H1 (cell line): ENCODE measurements at regions not wholly inside any gene's neighbourhood (a gene's known extent, or its start where the extent isn't known, plus 50 kb on each side); places are given as distances from the start of the nearest gene placed in this dataset.

Source experiments
- CTCF ChIA-PET: fragments of 300-600 bp; sonication (Branson Sonifier 250); formaldehyde crosslinking; loops from one replicate; lab custom pipeline; 2021; ENCODE audit not compliant: partially characterized antibody; lab: Charles Lee
- POLR2A ChIA-PET: fragments of 300-600 bp; sonication (Branson Sonifier 250); formaldehyde crosslinking; loops from one replicate; lab custom pipeline; 2021; ENCODE audit warnings: inconsistent platforms; ENCODE audit not compliant: partially characterized antibody; lab: Charles Lee
- DNase-seq, 2 experiments: peaks; one replicate each; pipeline versions ENCODE4 v3.0.0 to v3.0.0-alpha.2; 2010 to 2022; ENCODE audit warnings: low spot score in 2 of 2, low read depth in 1 of 2, mixed read lengths in 1 of 2
- FAIRE-seq: peaks from 2 replicates; lab custom pipeline; 2011; peaks lifted over from hg19 to GRCh38; lab: Jason Lieb, UNC
- H2AFZ ChIP-seq: 2 replicates; pipeline ENCODE4 v1.8.1; 2012; ENCODE audit warnings: low read length, inconsistent platforms
- H2AK5ac ChIP-seq: 2 replicates; pipeline ENCODE4 v1.6.1; 2013; ENCODE audit warnings: low read depth, low read length
- H2BK120ac ChIP-seq: replicated peaks from 2 replicates; pipeline ENCODE3; 2013; ENCODE audit warnings: low read depth, low read length, inconsistent platforms
- H2BK12ac ChIP-seq: 2 replicates; pipeline ENCODE4 v1.6.1; 2013; ENCODE audit warnings: low read depth, low read length
- H2BK15ac ChIP-seq: 2 replicates; pipeline ENCODE4 v1.6.1; 2013; ENCODE audit warnings: low read length
- H2BK20ac ChIP-seq: 2 replicates; pipeline ENCODE4 v1.6.1; 2013; ENCODE audit warnings: low read length
- H2BK5ac ChIP-seq: 2 replicates; pipeline ENCODE4 v1.6.1; 2013; ENCODE audit warnings: low read depth, low read length
- H3K14ac ChIP-seq: 2 replicates; pipeline ENCODE4 v1.6.1; 2013; ENCODE audit warnings: inconsistent platforms; ENCODE audit not compliant: insufficient read length
- H3K18ac ChIP-seq: 2 replicates; pipeline ENCODE4 v1.6.1; 2013; ENCODE audit warnings: low read length; ENCODE audit errors: extremely low read depth
- H3K23ac ChIP-seq: 2 replicates; pipeline ENCODE4 v1.6.1; 2013; ENCODE audit warnings: inconsistent platforms; ENCODE audit not compliant: insufficient read length
- H3K23me2 ChIP-seq: 2 replicates; pipeline ENCODE4 v1.6.1; 2013; ENCODE audit warnings: low read depth, low read length
- H3K27ac ChIP-seq: 2 replicates; pipeline ENCODE4 v1.6.1; 2011; ENCODE audit warnings: low read depth, low read length, inconsistent platforms
- H3K27me3 ChIP-seq, 4 experiments: replicated peaks in 1 of 4; 1 replicate in 1 of 4; 2 replicates in 3 of 4; pipeline versions ENCODE4 v1.6.1 to v1.8.1; 2011 to 2013; ENCODE audit warnings: low read length in 3 of 4, mild to moderate bottlenecking in 3 of 4, inconsistent platforms in 2 of 4, mixed read lengths in 2 of 4, moderate library complexity in 1 of 4; ENCODE audit not compliant: control insufficient read depth in 3 of 4, insufficient read depth in 3 of 4; ENCODE audit errors: extremely low read depth in 1 of 4
- H3K36me3 ChIP-seq, 4 experiments: 2 replicates each; pipeline versions ENCODE4 v1.6.1 to v1.8.1; 2011 to 2013; ENCODE audit warnings: mild to moderate bottlenecking in 4 of 4, low read length in 3 of 4, moderate library complexity in 2 of 4, control low read depth in 1 of 4, inconsistent platforms in 1 of 4; ENCODE audit not compliant: insufficient read depth in 4 of 4, control insufficient read depth in 2 of 4
- H3K4ac ChIP-seq: replicated peaks from 2 replicates; pipeline ENCODE3; 2013; ENCODE audit warnings: low read length, low read depth, mixed read lengths, inconsistent platforms; ENCODE audit not compliant: insufficient read length
- H3K4me1 ChIP-seq, 4 experiments: replicated peaks in 1 of 4; 1 replicate in 1 of 4; 2 replicates in 3 of 4; pipeline versions ENCODE4 v1.6.1 to v1.8.1; 2011 to 2013; ENCODE audit warnings: low read length in 3 of 4, inconsistent platforms in 2 of 4, mixed read lengths in 1 of 4; ENCODE audit not compliant: insufficient read depth in 4 of 4, control insufficient read depth in 3 of 4
- H3K4me2 ChIP-seq, 2 experiments: 2 replicates each; pipeline versions ENCODE4 v1.6.1 to v1.8.1; 2011 to 2013; ENCODE audit warnings: low read depth in 2 of 2, low read length in 2 of 2, control low read depth in 1 of 2, inconsistent platforms in 1 of 2, mild to moderate bottlenecking in 1 of 2; ENCODE audit not compliant: insufficient read depth in 1 of 2
- H3K4me3 ChIP-seq, 4 experiments: fragments of 200-600, 300-600 bp in 1 of 4; sonication (generic), shearing (Covaris generic), sonication (Bioruptor Twin) in 1 of 4; 2 replicates each; pipeline versions ENCODE4 v1.5.1 to v1.8.1; 2011 to 2016; ENCODE audit warnings: low read length in 4 of 4, low read depth in 3 of 4, control low read depth in 2 of 4, inconsistent platforms in 2 of 4, mild to moderate bottlenecking in 2 of 4, mixed read lengths in 1 of 4, moderate library complexity in 1 of 4; ENCODE audit not compliant: insufficient read depth in 2 of 4; ENCODE audit errors: extremely low read depth in 1 of 4
- H3K56ac ChIP-seq: replicated peaks from 2 replicates; pipeline ENCODE3; 2013; ENCODE audit warnings: low read depth, mild to moderate bottlenecking, mixed read lengths, low read length, inconsistent platforms; ENCODE audit not compliant: insufficient read length
- H3K79me1 ChIP-seq: 2 replicates; pipeline ENCODE4 v1.6.1; 2013; ENCODE audit warnings: low read depth, low read length, control low read depth
- H3K79me2 ChIP-seq, 2 experiments: 2 replicates each; pipeline versions ENCODE4 v1.6.1 to v1.8.1; 2012 to 2013; ENCODE audit warnings: low read length in 2 of 2, mild to moderate bottlenecking in 2 of 2, inconsistent platforms in 1 of 2; ENCODE audit not compliant: insufficient read depth in 2 of 2, control insufficient read depth in 1 of 2
- H3K9ac ChIP-seq, 4 experiments: replicated peaks in 1 of 4; 1 replicate in 1 of 4; 2 replicates in 3 of 4; pipeline versions ENCODE4 v1.6.1 to v1.8.1; 2011 to 2013; ENCODE audit warnings: low read depth in 3 of 4, low read length in 3 of 4, control low read depth in 2 of 4, mild to moderate bottlenecking in 2 of 4, moderate library complexity in 2 of 4, inconsistent platforms in 1 of 4; ENCODE audit errors: extremely low read depth in 1 of 4
- H3K9me3 ChIP-seq, 2 experiments: 2 replicates each; pipeline versions ENCODE4 v1.6.1 to v1.8.1; 2012 to 2013; ENCODE audit warnings: mild to moderate bottlenecking in 2 of 2, moderate library complexity in 2 of 2, control low read depth in 1 of 2, inconsistent platforms in 1 of 2, low read depth in 1 of 2, low read length in 1 of 2, mixed read lengths in 1 of 2; ENCODE audit not compliant: insufficient read depth in 2 of 2
- H4K20me1 ChIP-seq, 2 experiments: replicated peaks in 1 of 2; 2 replicates each; pipeline versions ENCODE3 to v1.8.1; 2011 to 2013; ENCODE audit warnings: inconsistent platforms in 2 of 2, low read length in 2 of 2, mild to moderate bottlenecking in 1 of 2; ENCODE audit not compliant: insufficient read depth in 2 of 2, control insufficient read depth in 1 of 2
- H4K5ac ChIP-seq: 2 replicates; pipeline ENCODE4 v1.6.1; 2013; ENCODE audit warnings: low read length, low read depth, mixed read lengths, inconsistent platforms; ENCODE audit not compliant: insufficient read length
- H4K8ac ChIP-seq: 2 replicates; pipeline ENCODE4 v1.8.0; 2013; ENCODE audit warnings: mild to moderate bottlenecking, moderate library complexity, low read length, inconsistent platforms; ENCODE audit not compliant: insufficient read depth; ENCODE audit errors: extremely low read depth
- H4K91ac ChIP-seq: replicated peaks from 2 replicates; pipeline ENCODE3; 2013; ENCODE audit warnings: low read length, mixed read lengths, inconsistent platforms; ENCODE audit not compliant: insufficient read length
- ASH2L ChIP-seq: fragments of 200-600, 300-600 bp; sonication (generic); IDR thresholded peaks from one replicate; pipeline ENCODE4 v1.7.1; 2017; ENCODE audit warnings: low read length
- HDAC6 ChIP-seq: IDR thresholded peaks from one replicate; pipeline ENCODE4 v1.7.1; 2012; ENCODE audit warnings: low read depth, mild to moderate bottlenecking, inconsistent platforms, low read length, moderate library complexity
- MAFK ChIP-seq: IDR thresholded peaks from 2 replicates; pipeline ENCODE4 v1.6.1; 2012; ENCODE audit warnings: low read depth, mild to moderate bottlenecking, improper control_type of control experiment, low read length
- WGBS, 2 experiments: shearing (Covaris generic) in 1 of 2; methylation state at CpG; one replicate each; pipeline versions ENCODE4 v1.1.6 to v1.1.7; 2013 to 2015; ENCODE audit warnings: low lambda C conversion rate in 2 of 2, mixed read lengths in 2 of 2, inconsistent platforms in 1 of 2, low coverage in 1 of 2, missing lambda C conversion rate in 1 of 2; ENCODE audit not compliant: insufficient replicate concordance in 2 of 2, insufficient coverage in 1 of 2, insufficient read length in 1 of 2; ENCODE audit errors: extremely low coverage in 1 of 2, missing lambda C conversion rate in 1 of 2; 5-methylcytosine and 5-hydroxymethylcytosine counted together

GRCh38 chr11:128392259-128392658 lies 195.1 kb downstream of the ETS1 start:
- no peaks in the 10 kb centered on the region for H3K4me1 ChIP-seq
- no peak overlapping the region for H3K27ac ChIP-seq
- H2BK20ac ChIP-seq: no peak overlapping the region
- no peak overlapping the region for H3K4ac ChIP-seq
- H2AK5ac ChIP-seq: no peak overlapping the region
- no peaks in the 10 kb centered on the region; the same call in 1 of the 2 replicates for H3K23me2 ChIP-seq
- no peak overlapping the region for H3K56ac ChIP-seq
- no peak overlapping the region for H4K8ac ChIP-seq
- no peak overlapping the region for H3K18ac ChIP-seq
- no peaks in the 10 kb centered on the region for H4K20me1 ChIP-seq
- CTCF ChIA-PET: interaction anchor here (0.7 to 1.5 kb wide), 4 partner anchors 11 to 408 kb away, joined by 3 to 4 read pairs (median 4); no protein-coding TSS in a partner anchor
- POLR2A ChIA-PET: no interaction called here
- no peak overlapping the region for H3K4me3 ChIP-seq
- 92% methylated on average over 2 of the region's 2 CpGs; no CpG with 5 or more reads in 1 of the 2 experiments for WGBS, 2 experiments
- no peak overlapping the region for H3K14ac ChIP-seq
- no peak for FAIRE-seq
- H2BK120ac ChIP-seq: no peak overlapping the region
- no peaks in the 10 kb centered on the region for H3K27me3 ChIP-seq
- H2AFZ ChIP-seq: no peak overlapping the region
- no peaks in the 10 kb centered on the region for H3K79me2 ChIP-seq
- H3K79me1 ChIP-seq: no peaks in the 10 kb centered on the region
- no peak overlapping the region for H4K5ac ChIP-seq
- H3K4me2 ChIP-seq: no peak overlapping the region
- no peaks in the 10 kb centered on the region for H3K36me3 ChIP-seq
- no peak overlapping the region for H3K23ac ChIP-seq
- no peak overlapping the region for H2BK12ac ChIP-seq
- no peak overlapping the region for H4K91ac ChIP-seq
- no peak overlapping the region for H2BK15ac ChIP-seq
- H3K9ac ChIP-seq: no peak overlapping the region
- H3K9me3 ChIP-seq: no peaks in the 10 kb centered on the region
- DNase-seq: no peak
- H2BK5ac ChIP-seq: no peak overlapping the region
- TF ChIP-seq HDAC6 (no peak), ASH2L (no peak), MAFK (no peak)
